Muscle layer of colon (tissue), 2 donors: ENCODE measurements at regions not wholly inside any gene's neighbourhood (a gene's known extent, or its start where the extent isn't known, plus 50 kb on each side); places are given as distances from the start of the nearest gene placed in this dataset.
"Not testable (repeated sequence)": the region's sequence is repeated elsewhere in the genome, so short reads cannot be mapped to it uniquely, and the experiment has no call there.

Experiments
- H3K27ac ChIP-seq: one replicate; pipeline ENCODE4 v1.7.0; 2013; ENCODE audit warnings: low read depth, mild to moderate bottlenecking, low read length, moderate library complexity
- H3K27me3 ChIP-seq, 2 donors: one replicate each; pipeline ENCODE4 v1.7.0; 2013; ENCODE audit warnings: low read length in 2 of 2, mild to moderate bottlenecking in 2 of 2; ENCODE audit not compliant: insufficient read depth in 2 of 2, control insufficient read depth in 1 of 2
- H3K36me3 ChIP-seq: one replicate; pipeline ENCODE4 v1.7.0; 2013; ENCODE audit warnings: mild to moderate bottlenecking, low read length; ENCODE audit not compliant: insufficient read depth
- H3K4me1 ChIP-seq: one replicate; pipeline ENCODE4 v1.7.0; 2013; ENCODE audit warnings: mild to moderate bottlenecking, low read length; ENCODE audit not compliant: insufficient read depth
- H3K4me3 ChIP-seq, 2 donors: one replicate each; pipeline ENCODE4 v1.7.0; 2013; ENCODE audit warnings: low read length in 2 of 2, low read depth in 1 of 2, mild to moderate bottlenecking in 1 of 2, moderate library complexity in 1 of 2
- H3K9ac ChIP-seq: one replicate; pipeline ENCODE4 v1.7.0; 2013; ENCODE audit warnings: low read length
- H3K9me3 ChIP-seq: one replicate; pipeline ENCODE4 v1.7.0; 2013; ENCODE audit warnings: mild to moderate bottlenecking, low read length
- donor health status: abdominal sarcoma.
- donor health status: Adenocarcinoma of cecum.

- not testable (repeated sequence) for H3K4me1 ChIP-seq, H3K9ac ChIP-seq, H3K27me3 ChIP-seq, H3K27ac ChIP-seq, H3K4me3 ChIP-seq, H3K36me3 ChIP-seq
- H3K9me3 ChIP-seq: peaks cover 11% of the 10 kb centered on the region
Measured at GRCh38 chr17:43345515-43345914, 53.3 kb upstream of the ARL4D start.

DNA sequence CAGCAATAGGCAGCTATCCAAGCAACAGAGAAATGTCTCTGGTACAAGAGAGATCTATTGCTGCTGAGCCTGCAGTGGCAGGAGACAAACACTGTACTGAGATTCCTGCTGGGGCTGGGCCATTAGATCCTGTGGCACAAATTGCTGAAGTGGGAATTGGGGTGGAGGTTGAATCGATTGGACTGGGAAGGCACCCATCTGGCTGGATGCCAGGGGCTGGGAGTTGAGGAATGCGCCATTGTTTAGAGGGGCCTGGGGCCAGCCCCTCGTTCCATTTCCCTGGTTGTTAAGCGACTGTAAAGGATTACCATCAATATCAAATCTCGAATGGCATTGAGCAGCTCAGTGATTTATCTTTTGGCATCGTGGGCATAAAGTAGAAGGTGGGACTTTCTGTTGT lies 54.1 kb upstream of the ARL4D start:
- Histone ChIP-seq H3K4me1 (no peaks in the 10 kb centered on the region), H3K4me3 (no peak overlapping the region), H3K9me3 (peaks cover 11% of the 10 kb centered on the region), H3K27me3 (no peaks in the 10 kb centered on the region), H3K27ac (no peak overlapping the region), H3K9ac (no peak overlapping the region), H3K36me3 (no peaks in the 10 kb centered on the region)

DNA sequence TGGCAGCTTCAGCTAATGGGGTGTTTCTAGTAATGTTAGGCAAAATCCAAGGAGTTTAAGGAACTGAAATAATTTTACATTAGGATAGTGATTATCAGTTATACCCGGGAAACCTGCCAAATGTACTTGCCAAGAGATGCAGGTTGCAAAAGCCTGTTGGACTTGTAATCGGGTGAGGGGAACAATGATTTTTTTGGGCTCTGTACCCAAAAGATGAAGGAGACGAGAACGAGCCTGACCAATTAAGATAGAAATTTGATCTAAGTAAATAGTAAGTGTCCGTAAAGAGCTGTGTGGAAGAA lies 56.3 kb upstream of the ARL4D start:
- Histone ChIP-seq H3K4me3 (no peak overlapping the region), H3K9me3 (peaks cover under 1% of the 10 kb centered on the region), H3K4me1 (no peaks in the 10 kb centered on the region), H3K27me3 (no peaks in the 10 kb centered on the region), H3K9ac (no peak overlapping the region), H3K27ac (no peak overlapping the region), H3K36me3 (no peaks in the 10 kb centered on the region)

- Histone ChIP-seq H3K27ac (no peak overlapping the region), H3K36me3 (no peaks in the 10 kb centered on the region), H3K9me3 (no peaks in the 10 kb centered on the region), H3K4me1 (no peaks in the 10 kb centered on the region), H3K4me3 (no peak overlapping the region), H3K27me3 (no peaks in the 10 kb centered on the region), H3K9ac (no peak overlapping the region)
Measured at GRCh38 chr17:43341715-43342588, 56.8 kb upstream of the ARL4D start.

GRCh38 chr17:43338886-43339516 lies 59.8 kb upstream of the ARL4D start:
- no peaks in the 10 kb centered on the region for H3K9me3 ChIP-seq
- no peaks in the 10 kb centered on the region for H3K27me3 ChIP-seq
- no peaks in the 10 kb centered on the region for H3K36me3 ChIP-seq
- H3K9ac ChIP-seq: no peak overlapping the region
- H3K4me3 ChIP-seq: no peak overlapping the region
- peaks cover 1% of the 10 kb centered on the region for H3K4me1 ChIP-seq
- no peak overlapping the region for H3K27ac ChIP-seq

- Histone ChIP-seq H3K9me3 (no peaks in the 10 kb centered on the region), H3K27me3 (no peaks in the 10 kb centered on the region), H3K36me3 (no peaks in the 10 kb centered on the region), H3K4me1 (peaks cover 6% of the 10 kb centered on the region), H3K27ac (no peak overlapping the region), H3K9ac (no peak overlapping the region), H3K4me3 (no peak overlapping the region)
Measured at GRCh38 chr17:43337684-43338428, 60.9 kb upstream of the ARL4D start.

DNA sequence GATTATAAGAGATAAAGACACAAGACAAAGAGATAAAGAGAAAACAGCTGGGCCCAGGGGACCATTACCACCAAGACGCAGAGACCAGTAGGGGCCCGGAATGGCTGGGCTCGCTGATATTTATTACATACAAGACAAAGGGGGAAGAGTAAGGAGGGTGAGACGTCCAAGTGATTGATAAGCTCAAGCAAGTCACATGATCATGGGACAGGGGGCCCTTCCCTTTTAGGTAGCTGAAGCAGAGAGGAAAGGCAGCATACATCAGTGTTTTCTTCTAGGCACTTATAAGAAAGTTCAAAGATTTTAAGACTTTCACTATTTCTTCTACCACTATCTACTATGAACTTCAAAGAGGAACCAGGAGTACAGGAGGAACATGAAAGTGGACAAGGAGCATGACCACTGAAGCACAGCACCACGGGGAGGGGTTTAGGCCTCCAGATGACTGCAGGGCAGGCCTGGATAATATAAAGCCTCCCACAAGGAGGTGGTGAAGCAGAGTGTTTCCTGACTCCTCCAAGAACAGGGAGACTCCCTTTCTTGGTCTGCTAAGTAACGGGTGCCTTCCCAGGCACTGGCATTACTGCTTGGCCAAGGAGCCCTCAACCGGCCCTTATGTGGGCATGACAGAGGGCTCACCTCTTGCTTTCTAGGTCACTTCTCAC lies 63.9 kb upstream of the ARL4D start:
- Histone ChIP-seq H3K27me3 (no peaks in the 10 kb centered on the region), H3K9me3 (no peaks in the 10 kb centered on the region), H3K4me1 (peaks cover 6% of the 10 kb centered on the region), H3K36me3 (no peaks in the 10 kb centered on the region), H3K9ac (no peak overlapping the region), H3K27ac (peak overlapping the region; percentile 50), H3K4me3 (no peak overlapping the region)

DNA sequence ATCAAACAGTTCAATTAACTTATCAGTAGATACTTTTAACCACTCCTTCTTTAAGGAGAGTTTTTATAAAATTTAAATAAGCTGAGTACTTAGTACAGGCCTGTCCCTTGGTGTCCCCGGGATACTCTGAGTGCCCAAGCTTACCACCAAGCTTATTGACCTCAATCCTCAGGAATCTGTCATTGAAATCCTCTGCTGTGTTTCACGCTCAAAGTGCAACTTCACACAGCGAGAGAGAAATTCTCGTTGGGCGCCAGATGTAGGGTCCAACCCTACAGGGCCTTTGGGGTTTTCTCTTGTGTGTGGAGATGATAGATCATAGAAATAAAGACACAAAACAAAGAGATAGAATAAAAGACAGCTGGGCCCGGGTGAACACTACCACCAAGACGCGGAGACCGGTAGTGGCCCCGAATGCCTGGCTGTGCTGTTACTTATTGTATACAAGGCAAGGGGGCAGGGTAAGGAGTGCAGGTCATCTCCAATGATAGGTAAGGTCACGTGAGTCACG lies 65.3 kb upstream of the ARL4D start:
- H3K4me1 ChIP-seq: peaks cover 6% of the 10 kb centered on the region
- H3K9me3 ChIP-seq: no peaks in the 10 kb centered on the region
- H3K9ac ChIP-seq: no peak overlapping the region
- no peaks in the 10 kb centered on the region for H3K27me3 ChIP-seq
- no peak overlapping the region for H3K4me3 ChIP-seq
- peak overlapping the region; percentile 17 for H3K27ac ChIP-seq
- H3K36me3 ChIP-seq: no peaks in the 10 kb centered on the region

DNA sequence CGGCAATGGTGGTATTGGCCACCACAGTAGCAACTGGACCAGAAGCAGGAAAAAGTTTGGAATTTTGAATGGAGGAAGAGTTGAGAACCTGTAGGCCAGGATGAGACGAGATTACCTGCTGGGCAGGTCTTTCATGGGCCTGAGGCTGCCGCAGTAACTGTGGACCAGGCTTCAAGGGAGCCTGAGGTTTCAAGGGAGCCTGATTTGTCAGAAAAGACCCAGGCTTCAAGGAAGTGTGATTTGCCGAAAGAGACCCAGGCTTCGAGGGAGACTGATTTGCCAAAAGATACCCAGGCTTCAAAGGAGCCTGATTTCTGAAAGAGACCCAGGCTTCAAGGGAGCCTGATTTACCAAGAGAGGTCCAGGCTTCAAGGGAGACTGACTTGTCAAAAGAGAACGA lies 66.6 kb upstream of the ARL4D start:
- H3K27me3 ChIP-seq: no peaks in the 10 kb centered on the region
- no peak overlapping the region for H3K4me3 ChIP-seq
- peaks cover 6% of the 10 kb centered on the region for H3K4me1 ChIP-seq
- no peak overlapping the region for H3K27ac ChIP-seq
- H3K9me3 ChIP-seq: no peaks in the 10 kb centered on the region
- no peak overlapping the region for H3K9ac ChIP-seq
- no peaks in the 10 kb centered on the region for H3K36me3 ChIP-seq

DNA sequence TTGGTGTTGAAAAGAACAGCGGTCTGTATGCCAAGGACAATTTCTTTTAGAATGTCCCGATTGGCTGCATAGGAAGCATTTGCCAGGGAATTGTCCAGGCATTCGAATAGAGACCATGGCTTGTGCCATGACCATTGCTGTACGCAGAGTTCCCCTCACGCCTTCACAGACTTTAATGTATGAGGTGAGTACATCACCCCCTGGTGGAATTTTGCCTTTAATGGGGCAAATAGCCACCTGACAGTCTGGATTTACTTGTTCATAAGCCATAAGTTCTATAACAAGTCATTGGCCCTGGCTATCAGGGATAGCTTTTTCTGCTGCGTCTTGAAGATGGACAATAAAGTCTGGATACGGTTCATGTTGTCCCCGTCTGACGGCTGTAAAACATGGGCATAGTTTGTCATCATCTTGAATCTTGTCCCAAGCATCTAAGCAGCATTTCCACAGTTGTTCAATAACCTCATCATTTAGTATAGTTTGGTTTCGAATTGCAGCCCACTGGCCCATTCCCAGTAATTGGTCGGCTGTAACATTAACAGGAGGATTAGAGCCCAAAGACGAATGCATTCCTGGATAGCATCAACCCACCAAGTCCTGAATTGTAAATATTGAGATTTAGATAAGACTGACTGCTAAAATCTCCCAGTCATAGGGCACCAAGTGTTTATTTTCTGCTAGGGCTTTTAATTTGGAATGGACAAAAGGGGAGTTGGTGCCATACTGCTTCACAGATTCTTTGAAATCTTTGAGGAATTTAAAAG lies 67.7 kb upstream of the ARL4D start:
- Histone ChIP-seq H3K9me3 (no peaks in the 10 kb centered on the region), H3K27ac (no peak overlapping the region), H3K36me3 (no peaks in the 10 kb centered on the region), H3K9ac (no peak overlapping the region), H3K4me3 (no peak overlapping the region), H3K4me1 (peaks cover 6% of the 10 kb centered on the region), H3K27me3 (no peaks in the 10 kb centered on the region)
